Immature natural killer cell (primary cell): ENCODE measurements at regions not wholly inside any gene's neighbourhood (a gene's known extent, or its start where the extent isn't known, plus 50 kb on each side); places are given as distances from the start of the nearest gene placed in this dataset.

ENCODE experiments used
- DNase-seq, 3 donors: peaks; one replicate each; pipeline ENCODE4 v3.0.0; 2022; ENCODE audit warnings: mixed read lengths in 1 of 3
- H3K27ac Mint-ChIP-seq, 6 donors: one replicate each; pipeline ENCODE4 v1.8.0; 2020; ENCODE audit warnings: mixed read lengths in 6 of 6, mild to moderate bottlenecking in 5 of 6, inconsistent platforms in 4 of 6, moderate library complexity in 3 of 6
- H3K27me3 Mint-ChIP-seq, 3 donors: one replicate each; pipeline ENCODE4 v1.8.0; 2020 to 2021; ENCODE audit warnings: low read depth in 3 of 3, mild to moderate bottlenecking in 3 of 3, mixed read lengths in 3 of 3, moderate library complexity in 3 of 3, inconsistent platforms in 1 of 3
- H3K36me3 Mint-ChIP-seq, 3 donors: one replicate each; pipeline ENCODE4 v1.8.0; 2020; ENCODE audit warnings: mixed read lengths in 3 of 3, inconsistent platforms in 2 of 3, mild to moderate bottlenecking in 2 of 3
- H3K4me1 Mint-ChIP-seq, 2 donors: one replicate each; pipeline ENCODE4 v1.8.0; 2020; ENCODE audit warnings: inconsistent platforms in 2 of 2, mild to moderate bottlenecking in 2 of 2, mixed read lengths in 2 of 2, moderate library complexity in 1 of 2
- H3K4me3 Mint-ChIP-seq, 5 donors: one replicate each; pipeline ENCODE4 v1.8.0; 2020; ENCODE audit warnings: mild to moderate bottlenecking in 5 of 5, mixed read lengths in 5 of 5, inconsistent platforms in 3 of 5, moderate library complexity in 3 of 5
- H3K9me3 Mint-ChIP-seq, 6 donors: one replicate each; pipeline ENCODE4 v1.8.0; 2020; ENCODE audit warnings: mild to moderate bottlenecking in 6 of 6, mixed read lengths in 6 of 6, inconsistent platforms in 4 of 6, moderate library complexity in 3 of 6

- Mint-ChIP-seq H3K27me3 (peaks cover 0 to 2% (median 0%) of the 10 kb centered on the region in 3 donors), H3K9me3 (peaks cover 0 to 17% (median 6%) of the 10 kb centered on the region in 6 donors), H3K4me3 (no peak overlapping the region), H3K4me1 (no peaks in the 10 kb centered on the region), H3K36me3 (no peaks in the 10 kb centered on the region), H3K27ac (no peak overlapping the region)
- DNase-seq: no peak
Observed at GRCh38 chr4:133389029-133389428, 239.9 kb downstream of the PCDH10 start.

- Mint-ChIP-seq H3K27ac (no peak overlapping the region), H3K4me3 (no peak overlapping the region), H3K27me3 (no peaks in the 10 kb centered on the region), H3K36me3 (no peaks in the 10 kb centered on the region), H3K4me1 (no peaks in the 10 kb centered on the region), H3K9me3 (peaks cover 0 to 21% (median 9%) of the 10 kb centered on the region in 6 donors)
- no peak for DNase-seq
Observed at GRCh38 chr4:133385161-133385954, 236.3 kb downstream of the PCDH10 start.

GRCh38 chr4:133379681-133380438, 230.8 kb downstream of the PCDH10 start:
- Mint-ChIP-seq H3K4me1 (no peaks in the 10 kb centered on the region), H3K4me3 (no peak overlapping the region), H3K9me3 (peaks cover 5 to 35% (median 26%) of the 10 kb centered on the region in 6 donors), H3K27me3 (no peaks in the 10 kb centered on the region), H3K27ac (no peak overlapping the region), H3K36me3 (peaks cover 0 to 4% (median 0%) of the 10 kb centered on the region in 3 donors)
- DNase-seq: no peak

GRCh38 chr4:133377286-133377685, 228.2 kb downstream of the PCDH10 start:
- H3K27me3 Mint-ChIP-seq: no peaks in the 10 kb centered on the region
- H3K9me3 Mint-ChIP-seq: peaks cover 5 to 39% (median 28%) of the 10 kb centered on the region in 6 donors
- H3K36me3 Mint-ChIP-seq: peaks cover 0 to 4% (median 0%) of the 10 kb centered on the region in 3 donors
- no peaks in the 10 kb centered on the region for H3K4me1 Mint-ChIP-seq
- DNase-seq: no peak
- H3K27ac Mint-ChIP-seq: no peak overlapping the region
- no peak overlapping the region for H3K4me3 Mint-ChIP-seq

GRCh38 chr4:133372699-133373098, 223.6 kb downstream of the PCDH10 start:
- DNase-seq: no peak
- Mint-ChIP-seq H3K4me1 (no peaks in the 10 kb centered on the region), H3K9me3 (peaks cover 4 to 24% (median 11%) of the 10 kb centered on the region in 6 donors), H3K36me3 (no peaks in the 10 kb centered on the region), H3K27me3 (no peaks in the 10 kb centered on the region), H3K27ac (no peak overlapping the region), H3K4me3 (no peak overlapping the region)

GRCh38 chr4:133355633-133356032, 206.5 kb downstream of the PCDH10 start:
- Mint-ChIP-seq H3K36me3 (peaks cover 0 to 5% (median 0%) of the 10 kb centered on the region in 3 donors), H3K27me3 (no peaks in the 10 kb centered on the region)

GRCh38 chr4:133347409-133347808, 198.3 kb downstream of the PCDH10 start:
- no peaks in the 10 kb centered on the region for H3K4me1 Mint-ChIP-seq
- DNase-seq: no peak
- H3K27ac Mint-ChIP-seq: no peak overlapping the region
- no peaks in the 10 kb centered on the region for H3K27me3 Mint-ChIP-seq
- H3K4me3 Mint-ChIP-seq: no peak overlapping the region
- peaks cover 13 to 60% (median 26%) of the 10 kb centered on the region in 6 donors for H3K9me3 Mint-ChIP-seq
- H3K36me3 Mint-ChIP-seq: no peaks in the 10 kb centered on the region

More at GRCh38 chr4:133355633-133356032, 206.5 kb downstream of the PCDH10 start:
- no peak for DNase-seq
- Mint-ChIP-seq H3K9me3 (peaks cover 7 to 40% (median 18%) of the 10 kb centered on the region in 6 donors), H3K4me3 (no peak overlapping the region), H3K4me1 (no peaks in the 10 kb centered on the region), H3K27ac (no peak overlapping the region)

- Mint-ChIP-seq H3K4me3 (no peak overlapping the region), H3K9me3 (peaks cover 3 to 23% (median 8%) of the 10 kb centered on the region in 6 donors), H3K36me3 (no peaks in the 10 kb centered on the region), H3K27me3 (no peaks in the 10 kb centered on the region), H3K27ac (no peak overlapping the region), H3K4me1 (no peaks in the 10 kb centered on the region)
- no peak for DNase-seq
Observed at GRCh38 chr4:133324491-133324890, 175.4 kb downstream of the PCDH10 start.

GRCh38 chr4:133323670-133324069, 174.6 kb downstream of the PCDH10 start:
- no peak overlapping the region for H3K4me3 Mint-ChIP-seq
- no peaks in the 10 kb centered on the region for H3K36me3 Mint-ChIP-seq
- H3K27me3 Mint-ChIP-seq: no peaks in the 10 kb centered on the region
- no peaks in the 10 kb centered on the region for H3K4me1 Mint-ChIP-seq
- no peak for DNase-seq
- H3K27ac Mint-ChIP-seq: no peak overlapping the region
- peaks cover 4 to 18% (median 6%) of the 10 kb centered on the region in 6 donors for H3K9me3 Mint-ChIP-seq

- Mint-ChIP-seq H3K4me3 (no peak overlapping the region), H3K9me3 (peaks cover 6 to 21% (median 11%) of the 10 kb centered on the region in 6 donors), H3K4me1 (no peaks in the 10 kb centered on the region), H3K27ac (no peak overlapping the region), H3K27me3 (no peaks in the 10 kb centered on the region), H3K36me3 (no peaks in the 10 kb centered on the region)
- no peak for DNase-seq
Observed at GRCh38 chr4:133320576-133321170, 171.6 kb downstream of the PCDH10 start.

- H3K9me3 Mint-ChIP-seq: peaks cover 4 to 16% (median 9%) of the 10 kb centered on the region in 6 donors
- no peak overlapping the region for H3K4me3 Mint-ChIP-seq
- H3K36me3 Mint-ChIP-seq: no peaks in the 10 kb centered on the region
- no peaks in the 10 kb centered on the region for H3K4me1 Mint-ChIP-seq
- DNase-seq: no peak
- H3K27me3 Mint-ChIP-seq: no peaks in the 10 kb centered on the region
- H3K27ac Mint-ChIP-seq: no peak overlapping the region
Observed at GRCh38 chr4:133316909-133317308, 167.8 kb downstream of the PCDH10 start.

GRCh38 chr4:133314991-133315390, 165.9 kb downstream of the PCDH10 start:
- Mint-ChIP-seq H3K36me3 (no peaks in the 10 kb centered on the region), H3K27ac (no peak overlapping the region), H3K9me3 (peaks cover 4 to 24% (median 10%) of the 10 kb centered on the region in 6 donors), H3K4me3 (no peak overlapping the region), H3K27me3 (no peaks in the 10 kb centered on the region), H3K4me1 (no peaks in the 10 kb centered on the region)
- DNase-seq: no peak

- H3K4me1 Mint-ChIP-seq: no peaks in the 10 kb centered on the region
- peaks cover 0 to 5% (median 0%) of the 10 kb centered on the region in 3 donors for H3K36me3 Mint-ChIP-seq
- no peaks in the 10 kb centered on the region for H3K27me3 Mint-ChIP-seq
- H3K9me3 Mint-ChIP-seq: peaks cover 3 to 27% (median 10%) of the 10 kb centered on the region in 6 donors
- DNase-seq: no peak
- H3K4me3 Mint-ChIP-seq: no peak overlapping the region
- H3K27ac Mint-ChIP-seq: no peak overlapping the region
Observed at GRCh38 chr4:133287396-133287795, 138.3 kb downstream of the PCDH10 start.

- no peak for DNase-seq
- H3K4me3 Mint-ChIP-seq: no peak overlapping the region
- peaks cover 0 to 3% (median 0%) of the 10 kb centered on the region in 3 donors for H3K36me3 Mint-ChIP-seq
- no peaks in the 10 kb centered on the region for H3K4me1 Mint-ChIP-seq
- H3K27ac Mint-ChIP-seq: no peak overlapping the region
- peaks cover 0 to 1% (median 1%) of the 10 kb centered on the region in 3 donors for H3K27me3 Mint-ChIP-seq
- peaks cover 0 to 40% (median 20%) of the 10 kb centered on the region in 6 donors for H3K9me3 Mint-ChIP-seq
Observed at GRCh38 chr4:133278591-133278990, 129.5 kb downstream of the PCDH10 start.
